ENCODE measurements at regions not wholly inside any gene's neighbourhood (a gene's known extent, or its start where the extent isn't known, plus 50 kb on each side); places are given as distances from the start of the nearest gene placed in this dataset.
"Not testable (repeated sequence)": the region's sequence is repeated elsewhere in the genome, so short reads cannot be mapped to it uniquely, and the experiment has no call there.

- DNase-seq, result no peak
Measured at GRCh38 chr20:30484009-30484748, 773.3 kb upstream of the DEFB115 start.

GRCh38 chr20:30484749-30485070, 772.8 kb upstream of the DEFB115 start:
- DNase-seq, result no peak

- no peak for DNase-seq
Measured at GRCh38 chr20:30485331-30486102, 771.9 kb upstream of the DEFB115 start.

GRCh38 chr20:30486103-30486478, 771.4 kb upstream of the DEFB115 start:
- no peak for DNase-seq

GRCh38 chr20:30487461-30487860, 770.0 kb upstream of the DEFB115 start:
- not testable (repeated sequence) for DNase-seq

GRCh38 chr20:30487947-30488926, 769.2 kb upstream of the DEFB115 start:
- no peak for DNase-seq

GRCh38 chr20:30488941-30489613, 768.4 kb upstream of the DEFB115 start:
- DNase-seq, result no peak

- DNase-seq, result no peak
Measured at GRCh38 chr20:30489614-30490003, 767.9 kb upstream of the DEFB115 start.

GRCh38 chr20:30491016-30491415, 766.4 kb upstream of the DEFB115 start:
- no peak for DNase-seq

- DNase-seq, result not testable (repeated sequence)
Measured at GRCh38 chr20:30496656-30497055, 760.8 kb upstream of the DEFB115 start.

- not testable (repeated sequence) for DNase-seq
Measured at GRCh38 chr20:30497191-30497590, 760.3 kb upstream of the DEFB115 start.

- DNase-seq, result no peak
Measured at GRCh38 chr20:30499123-30499522, 758.3 kb upstream of the DEFB115 start.

- not testable (repeated sequence) for DNase-seq
Measured at GRCh38 chr20:30499716-30500446, 757.6 kb upstream of the DEFB115 start.

- DNase-seq, result not testable (repeated sequence)
Measured at GRCh38 chr20:30500447-30500820, 757.0 kb upstream of the DEFB115 start.

GRCh38 chr20:30500829-30501440, 756.5 kb upstream of the DEFB115 start:
- DNase-seq, result no peak

- DNase-seq, result no peak
Measured at GRCh38 chr20:30502670-30503069, 754.8 kb upstream of the DEFB115 start.

- not testable (repeated sequence) for DNase-seq
Measured at GRCh38 chr20:30503204-30503603, 754.3 kb upstream of the DEFB115 start.

- DNase-seq, result no peak
Measured at GRCh38 chr20:30503992-30504570, 753.4 kb upstream of the DEFB115 start.

GRCh38 chr20:30505566-30505965, 751.9 kb upstream of the DEFB115 start:
- DNase-seq, result no peak

GRCh38 chr20:30506100-30506499, 751.4 kb upstream of the DEFB115 start:
- DNase-seq, result no peak

- not testable (repeated sequence) for DNase-seq
Measured at GRCh38 chr20:30508382-30508781, 749.1 kb upstream of the DEFB115 start.
